ENCODE measurements at regions not wholly inside any gene's neighbourhood (a gene's known extent, or its start where the extent isn't known, plus 50 kb on each side); places are given as distances from the start of the nearest gene placed in this dataset.

- no peak for TF ChIP-seq POLR2A (IDR thresholded peaks at IDR 0.05)
- TF ChIP-seq POLR2AphosphoS5 (IDR thresholded peaks at IDR 0.05), result no peak
- no peak for TF ChIP-seq CTCF (IDR thresholded peaks at IDR 0.05 in 8 of 11, conservative IDR thresholded peaks at IDR 0.05 in 3 of 11)
- no peaks in the 10 kb centered on the region for H3K36me3 ChIP-seq
- no peak for DNase-seq
- H3K27ac ChIP-seq, result no peak overlapping the region
- H3K4me3 ChIP-seq, result no peak overlapping the region
- intact Hi-C loops (cut with DNase I; ENCODE audit: low total_unique reads), result no loop called here
- WGBS, 5 donors, result 39 to 59% (median 53%) methylated on average over 2 of the region's 2 CpGs
- H3K27me3 ChIP-seq (replicated peaks in 1 of 7), result no peaks in the 10 kb centered on the region
- no peaks in the 10 kb centered on the region for H3K9me3 ChIP-seq
- no peaks in the 10 kb centered on the region for H3K4me1 ChIP-seq
Observed at GRCh38 chr7:85828614-85829013, 641.8 kb upstream of the SEMA3D start.

- peaks cover 0 to 13% (median 8%) of the 10 kb centered on the region in 8 donors for H3K9me3 ChIP-seq
- TF ChIP-seq POLR2A (IDR thresholded peaks at IDR 0.05), result no peak
- no peak for TF ChIP-seq POLR2AphosphoS5 (IDR thresholded peaks at IDR 0.05)
- TF ChIP-seq CTCF (IDR thresholded peaks at IDR 0.05 in 8 of 11, conservative IDR thresholded peaks at IDR 0.05 in 3 of 11), result no peak
- intact Hi-C loops (cut with DNase I; ENCODE audit: low total_unique reads), result no loop called here
- H3K27ac ChIP-seq, result no peak overlapping the region
- no peak for DNase-seq
- no peaks in the 10 kb centered on the region for H3K36me3 ChIP-seq
- no peaks in the 10 kb centered on the region for H3K4me1 ChIP-seq
- no peaks in the 10 kb centered on the region for H3K27me3 ChIP-seq (replicated peaks in 1 of 7)
- no peak overlapping the region for H3K4me3 ChIP-seq
- 68 to 88% (median 78%) methylated on average over 8 of the region's 8 CpGs for WGBS, 5 donors
Observed at GRCh38 chr7:85823396-85824080, 636.7 kb upstream of the SEMA3D start.

GRCh38 chr7:85821926-85822325 lies 635.1 kb upstream of the SEMA3D start:
- Histone ChIP-seq H3K27ac (no peak overlapping the region), H3K27me3 (replicated peaks in 1 of 7) (no peaks in the 10 kb centered on the region), H3K4me1 (no peaks in the 10 kb centered on the region), H3K9me3 (peaks cover 0 to 13% (median 8%) of the 10 kb centered on the region in 8 donors), H3K36me3 (no peaks in the 10 kb centered on the region), H3K4me3 (no peak overlapping the region)
- TF ChIP-seq POLR2A (IDR thresholded peaks at IDR 0.05) (no peak), POLR2AphosphoS5 (IDR thresholded peaks at IDR 0.05) (no peak), CTCF (IDR thresholded peaks at IDR 0.05 in 8 of 11, conservative IDR thresholded peaks at IDR 0.05 in 3 of 11) (no peak)
- peak; percentile 63 for DNase-seq
- intact Hi-C loops (cut with DNase I; ENCODE audit: low total_unique reads), result no loop called here
- WGBS, 5 donors, result 78 to 89% (median 83%) methylated on average over 4 of the region's 4 CpGs

- H3K4me3 ChIP-seq, result no peak overlapping the region
- no peak overlapping the region for H3K27ac ChIP-seq
- no peak for DNase-seq
- intact Hi-C loops (cut with DNase I; ENCODE audit: low total_unique reads), result no loop called here
- H3K4me1 ChIP-seq, result no peaks in the 10 kb centered on the region
- 79 to 95% (median 88%) methylated on average over 5 of the region's 5 CpGs for WGBS, 5 donors
- no peaks in the 10 kb centered on the region for H3K27me3 ChIP-seq (replicated peaks in 1 of 7)
- no peaks in the 10 kb centered on the region for H3K36me3 ChIP-seq
- TF ChIP-seq CTCF (IDR thresholded peaks at IDR 0.05 in 8 of 11, conservative IDR thresholded peaks at IDR 0.05 in 3 of 11) (no peak), POLR2AphosphoS5 (IDR thresholded peaks at IDR 0.05) (no peak), POLR2A (IDR thresholded peaks at IDR 0.05) (no peak)
- peaks cover 0 to 13% (median 8%) of the 10 kb centered on the region in 8 donors for H3K9me3 ChIP-seq
Observed at GRCh38 chr7:85820702-85821443, 634.0 kb upstream of the SEMA3D start.

All from spleen (tissue), 11 donors.